IMR-90 (cell line): ENCODE measurements at regions not wholly inside any gene's neighbourhood (a gene's known extent, or its start where the extent isn't known, plus 50 kb on each side); places are given as distances from the start of the nearest gene placed in this dataset.

Experiments
- ATAC-seq: fragments of 200-7000 bp; cut with Tn5 transposase; 2 replicates; pipeline ENCODE4 v1.9.1; 2020; ENCODE audit warnings: low read depth, mild to moderate bottlenecking, moderate library complexity
- BruUV-seq: library from RNA; stranded (reverse); fragments of 400-500 nt; replicated peaks from 2 replicates; lab custom pipeline; 2021; lab: Mats Ljungman, UMichigan
- CTCF ChIA-PET: fragments of 300-600 bp; formaldehyde crosslinking; extraction: SDS; loops from one replicate; lab custom pipeline; 2021; ENCODE audit warnings: antibody characterized with exemption; lab: Yijun Ruan, JAX
- POLR2A ChIA-PET: fragments of 300-600 bp; sonication (Branson Sonifier 250); formaldehyde crosslinking; loops from one replicate; lab custom pipeline; 2022; ENCODE audit warnings: antibody characterized with exemption; ENCODE audit not compliant: unreplicated experiment; lab: Charles Lee
- DNase-seq: peaks from one replicate; pipeline ENCODE4 v3.0.0; 2013
- H2AFZ ChIP-seq: replicated peaks from 2 replicates; pipeline ENCODE3; 2013; ENCODE audit warnings: low read length, mild to moderate bottlenecking; ENCODE audit not compliant: poor library complexity
- H2AK5ac ChIP-seq: 2 replicates; pipeline ENCODE4 v1.6.1; 2013; ENCODE audit warnings: low read depth, low read length, inconsistent platforms
- H2AK9ac ChIP-seq: replicated peaks from 2 replicates; pipeline ENCODE3; 2013; ENCODE audit warnings: mild to moderate bottlenecking, low read depth, low read length, moderate library complexity; ENCODE audit not compliant: poor library complexity
- H2BK120ac ChIP-seq: 2 replicates; pipeline ENCODE4 v1.6.1; 2013; ENCODE audit warnings: low read depth, low read length, inconsistent platforms
- H2BK15ac ChIP-seq: 3 replicates; pipeline ENCODE4 v1.6.1; 2013; ENCODE audit warnings: low read depth, low read length, inconsistent platforms
- H2BK20ac ChIP-seq: 2 replicates; pipeline ENCODE4 v1.6.1; 2013; ENCODE audit warnings: low read depth, mild to moderate bottlenecking, inconsistent platforms, low read length, moderate library complexity
- H2BK5ac ChIP-seq: 2 replicates; pipeline ENCODE4 v1.6.1; 2013; ENCODE audit warnings: mild to moderate bottlenecking, low read depth, low read length, inconsistent platforms; ENCODE audit not compliant: poor library complexity, severe bottlenecking
- H3K14ac ChIP-seq: replicated peaks from 2 replicates; pipeline ENCODE4 v1.6.1; 2013; ENCODE audit warnings: low read depth, low read length, inconsistent platforms
- H3K18ac ChIP-seq: 2 replicates; pipeline ENCODE4 v1.6.1; 2013; ENCODE audit warnings: low read depth, low read length, control low read depth
- H3K23ac ChIP-seq: 2 replicates; pipeline ENCODE4 v1.6.1; 2013; ENCODE audit warnings: low read depth, low read length, inconsistent platforms
- H3K27ac ChIP-seq: 2 replicates; pipeline ENCODE4 v1.5.1; 2013; ENCODE audit warnings: mild to moderate bottlenecking, control low read depth, low read length; ENCODE audit not compliant: insufficient read depth
- H3K27me3 ChIP-seq: 2 replicates; pipeline ENCODE4 v1.6.1; 2013; ENCODE audit warnings: low read length; ENCODE audit not compliant: control insufficient read depth, insufficient read depth
- H3K36me3 ChIP-seq: 2 replicates; pipeline ENCODE4 v1.6.1; 2013; ENCODE audit warnings: low read length, mixed read lengths; ENCODE audit not compliant: control insufficient read depth, insufficient read depth
- H3K4ac ChIP-seq: 2 replicates; pipeline ENCODE4 v1.6.1; 2013; ENCODE audit warnings: low read depth, low read length, inconsistent platforms
- H3K4me1 ChIP-seq: 2 replicates; pipeline ENCODE4 v1.6.1; 2013; ENCODE audit warnings: low read length, mixed read lengths; ENCODE audit not compliant: control insufficient read depth, insufficient read depth
- H3K4me2 ChIP-seq: 2 replicates; pipeline ENCODE4 v1.6.1; 2013; ENCODE audit warnings: low read depth, mild to moderate bottlenecking, control low read depth, low read length, moderate library complexity
- H3K4me3 ChIP-seq: 2 replicates; pipeline ENCODE4 v1.5.1; 2013; ENCODE audit warnings: low read depth, mild to moderate bottlenecking, control low read depth, low read length, moderate library complexity; ENCODE audit not compliant: insufficient read depth
- H3K56ac ChIP-seq: 2 replicates; pipeline ENCODE4 v1.6.1; 2013; ENCODE audit warnings: low read length, inconsistent platforms; ENCODE audit not compliant: insufficient read depth; ENCODE audit errors: extremely low read depth
- H3K79me1 ChIP-seq, 2 experiments: 2 replicates each; pipeline ENCODE4 v1.6.1; 2013; ENCODE audit warnings: low read length in 2 of 2, inconsistent platforms in 1 of 2, low read depth in 1 of 2
- H3K9ac ChIP-seq: 2 replicates; pipeline ENCODE4 v1.6.1; 2013; ENCODE audit warnings: low read depth, low read length, control low read depth
- H3K9me1 ChIP-seq: 2 replicates; pipeline ENCODE4 v1.6.1; 2013; ENCODE audit warnings: low read length, inconsistent platforms; ENCODE audit not compliant: insufficient read depth
- H3K9me3 ChIP-seq: 2 replicates; pipeline ENCODE4 v1.6.1; 2013; ENCODE audit warnings: low read length; ENCODE audit not compliant: control insufficient read depth, insufficient read depth
- H4K20me1 ChIP-seq: 2 replicates; pipeline ENCODE4 v1.6.1; 2013; ENCODE audit warnings: low read length, inconsistent platforms; ENCODE audit not compliant: insufficient read depth
- H4K5ac ChIP-seq: 2 replicates; pipeline ENCODE4 v1.6.1; 2013; ENCODE audit warnings: mild to moderate bottlenecking, low read depth, low read length, control low read depth
- H4K8ac ChIP-seq, 2 experiments: 2 replicates each; pipeline ENCODE4 v1.6.1; 2013; ENCODE audit warnings: low read depth in 2 of 2, low read length in 2 of 2, control low read depth in 1 of 2, inconsistent platforms in 1 of 2
- H4K91ac ChIP-seq: 2 replicates; pipeline ENCODE4 v1.6.1; 2013; ENCODE audit warnings: low read depth, low read length, inconsistent platforms; ENCODE audit not compliant: insufficient read depth
- BHLHE40 ChIP-seq: fragments of 150-350 bp; IDR thresholded peaks from 2 replicates; pipeline ENCODE4 v1.6.1; 2016; ENCODE audit warnings: mild to moderate bottlenecking, low read depth, low read length
- CTCF ChIP-seq: conservative IDR thresholded peaks from 2 replicates; pipeline ENCODE4 v1.5.1; 2012; ENCODE audit warnings: mild to moderate bottlenecking, low read depth, low read length, improper control_type of control experiment
- FOS ChIP-seq: fragments of 150-350 bp; IDR thresholded peaks from 2 replicates; pipeline ENCODE4 v1.6.1; 2016; ENCODE audit warnings: low read depth, low read length
- MXI1 ChIP-seq: IDR thresholded peaks from 2 replicates; pipeline ENCODE4 v1.6.1; 2012; ENCODE audit warnings: low read depth, mild to moderate bottlenecking, low read length, moderate library complexity, borderline replicate concordance
- POLR2A ChIP-seq: IDR thresholded peaks from 2 replicates; pipeline ENCODE4 v1.6.1; 2012; ENCODE audit warnings: mild to moderate bottlenecking, low read depth, low read length
- WGBS, 2 experiments: methylation state at CpG; one replicate each; pipeline versions ENCODE4 v1.1.5 to v1.1.7; 2013; ENCODE audit warnings: missing lambda C conversion rate in 2 of 2; ENCODE audit not compliant: insufficient read length in 1 of 2; ENCODE audit errors: extremely low coverage in 2 of 2; 5-methylcytosine and 5-hydroxymethylcytosine counted together
- dilution Hi-C: fragments of 300-500 bp; cut with HindIII; formaldehyde crosslinking; loops from one replicate; pipeline ENCODE4 v1.14.3; 2018; ENCODE audit warnings: low sequenced_read_pairs; ENCODE audit not compliant: unreplicated experiment
- in situ Hi-C: fragments of 300-500 bp; cut with MboI; formaldehyde crosslinking; loops from 3 replicates; pipeline ENCODE4 v1.14.3; 2019; ENCODE audit warnings: low sequenced_read_pairs, inconsistent platforms, mixed read lengths
- intact Hi-C: fragments of 100-400 bp; cut with micrococcal nuclease; formaldehyde crosslinking; loops from 2 replicates; pipeline ENCODE4 v1.10.0; 2022

- intact Hi-C loops (no loop called here), in situ Hi-C loops (no loop called here), dilution Hi-C loops (no loop called here)
- Histone ChIP-seq H2BK120ac (no peak overlapping the region), H2BK20ac (no peak overlapping the region), H3K9ac (no peak overlapping the region), H3K14ac (no peak overlapping the region), H2AK5ac (no peak overlapping the region), H3K4ac (no peak overlapping the region), H3K27ac (no peak overlapping the region), H3K36me3 (no peaks in the 10 kb centered on the region), H3K79me1 (no peaks in the 10 kb centered on the region), H4K91ac (no peak overlapping the region), H2AFZ (no peak overlapping the region), H4K8ac (no peak overlapping the region), H3K56ac (no peak overlapping the region), H3K4me2 (no peak overlapping the region), H3K4me3 (no peak overlapping the region), H2BK15ac (no peak overlapping the region), H3K4me1 (no peaks in the 10 kb centered on the region), H3K9me3 (no peaks in the 10 kb centered on the region), H3K9me1 (no peaks in the 10 kb centered on the region), H2AK9ac (no peak overlapping the region), H4K20me1 (no peaks in the 10 kb centered on the region), H3K18ac (no peak overlapping the region), H3K23ac (no peak overlapping the region), H4K5ac (no peak overlapping the region), H3K27me3 (no peaks in the 10 kb centered on the region), H2BK5ac (no peak overlapping the region)
- WGBS, 2 experiments: no CpG with 5 or more reads among the region's 1 CpG
- no TSS peak for BruUV-seq
- ATAC-seq (no peak), DNase-seq (peak; percentile 47)
- POLR2A ChIA-PET: no interaction called here
- CTCF ChIA-PET: no interaction called here
- no peak for TF ChIP-seq MXI1
- TF ChIP-seq POLR2A: no peak
- no peak for TF ChIP-seq CTCF
- TF ChIP-seq BHLHE40: peak; percentile 46; the same call in 1 of the 2 replicates
- TF ChIP-seq FOS: no peak
These were observed 70.7 kb upstream of the ANXA10 start for GRCh38 chr4:168021666-168022065.
